Neural progenitor cell (in vitro differentiated cells): ENCODE measurements at regions not wholly inside any gene's neighbourhood (a gene's known extent, or its start where the extent isn't known, plus 50 kb on each side); places are given as distances from the start of the nearest gene placed in this dataset.
A peak's percentile ranks its signal among the peaks of the same experiment; 100 is the strongest.

Experiments
- DNase-seq: peaks from one replicate; pipeline ENCODE4 v3.0.0-alpha.2; 2016; ENCODE audit warnings: low spot score
- H2AFZ ChIP-seq: fragments of 200-600 bp; sonication (generic); replicated peaks from 2 replicates; pipeline ENCODE4 v1.6.1; 2016; ENCODE audit warnings: antibody characterized with exemption
- H3F3A ChIP-seq: fragments of 200-600 bp; sonication (generic); 2 replicates; pipeline ENCODE4 v1.6.1; 2016; ENCODE audit warnings: antibody characterized with exemption, low read depth
- H3K27ac ChIP-seq: fragments of 200-600 bp; sonication (generic); 2 replicates; pipeline ENCODE4 v1.5.1; 2016; ENCODE audit warnings: mild to moderate bottlenecking
- H3K27me3 ChIP-seq: fragments of 200-600 bp; sonication (generic); 2 replicates; pipeline ENCODE4 v1.6.1; 2016; ENCODE audit warnings: mild to moderate bottlenecking, moderate library complexity
- H3K36me3 ChIP-seq: fragments of 200-600 bp; sonication (generic); 2 replicates; pipeline ENCODE4 v1.5.1; 2016
- H3K4me1 ChIP-seq: fragments of 200-600 bp; sonication (generic); 2 replicates; pipeline ENCODE4 v1.6.1; 2016; ENCODE audit warnings: mixed run types
- H3K4me2 ChIP-seq: fragments of 200-600 bp; sonication (generic); 2 replicates; pipeline ENCODE4 v1.6.1; 2016
- H3K4me3 ChIP-seq: fragments of 200-600 bp; sonication (generic); 2 replicates; pipeline ENCODE4 v1.5.1; 2016
- H3K79me2 ChIP-seq: fragments of 200-600 bp; sonication (generic); 2 replicates; pipeline ENCODE4 v1.6.1; 2016; ENCODE audit warnings: low read depth
- H3K9ac ChIP-seq: fragments of 200-600 bp; sonication (generic); 2 replicates; pipeline ENCODE4 v1.6.1; 2016
- H3K9me3 ChIP-seq: fragments of 200-600 bp; sonication (generic); 2 replicates; pipeline ENCODE4 v1.5.1; 2016; ENCODE audit warnings: low read depth
- H4K20me1 ChIP-seq: fragments of 200-600 bp; sonication (generic); 2 replicates; pipeline ENCODE4 v1.6.1; 2016; ENCODE audit warnings: low read depth
- H3K27ac Mint-ChIP-seq: 3 replicates; pipeline ENCODE4 v1.8.0; 2021; ENCODE audit warnings: mixed read lengths
- H3K27me3 Mint-ChIP-seq: 2 replicates; pipeline ENCODE4 v1.8.0; 2022; ENCODE audit warnings: low read depth, mild to moderate bottlenecking, inconsistent platforms, moderate library complexity, mixed read lengths; ENCODE audit not compliant: insufficient read depth
- H3K36me3 Mint-ChIP-seq: 3 replicates; pipeline ENCODE4 v1.8.0; 2021; ENCODE audit warnings: mixed read lengths
- H3K4me1 Mint-ChIP-seq: 3 replicates; pipeline ENCODE4 v1.8.0; 2021; ENCODE audit warnings: mixed read lengths
- H3K4me3 Mint-ChIP-seq: 3 replicates; pipeline ENCODE4 v1.8.0; 2021; ENCODE audit warnings: mild to moderate bottlenecking, moderate library complexity, mixed read lengths
- H3K9me3 Mint-ChIP-seq: 3 replicates; pipeline ENCODE4 v1.8.0; 2020; ENCODE audit warnings: mixed read lengths
- CTCF ChIP-seq: fragments of 200-600 bp; sonication (generic); IDR thresholded peaks from 2 replicates; pipeline ENCODE4 v1.5.1; 2017; ENCODE audit warnings: antibody characterized with exemption, mild to moderate bottlenecking
- EZH2 ChIP-seq: fragments of 200-600 bp; sonication (generic); IDR thresholded peaks from 2 replicates; pipeline ENCODE4 v1.6.1; 2017; ENCODE audit warnings: antibody characterized with exemption, mild to moderate bottlenecking, moderate library complexity
- EZH2phosphoT487 ChIP-seq: fragments of 200-600 bp; sonication (generic); IDR thresholded peaks from 2 replicates; pipeline ENCODE4 v1.6.1; 2017; ENCODE audit warnings: antibody characterized with exemption

DNA sequence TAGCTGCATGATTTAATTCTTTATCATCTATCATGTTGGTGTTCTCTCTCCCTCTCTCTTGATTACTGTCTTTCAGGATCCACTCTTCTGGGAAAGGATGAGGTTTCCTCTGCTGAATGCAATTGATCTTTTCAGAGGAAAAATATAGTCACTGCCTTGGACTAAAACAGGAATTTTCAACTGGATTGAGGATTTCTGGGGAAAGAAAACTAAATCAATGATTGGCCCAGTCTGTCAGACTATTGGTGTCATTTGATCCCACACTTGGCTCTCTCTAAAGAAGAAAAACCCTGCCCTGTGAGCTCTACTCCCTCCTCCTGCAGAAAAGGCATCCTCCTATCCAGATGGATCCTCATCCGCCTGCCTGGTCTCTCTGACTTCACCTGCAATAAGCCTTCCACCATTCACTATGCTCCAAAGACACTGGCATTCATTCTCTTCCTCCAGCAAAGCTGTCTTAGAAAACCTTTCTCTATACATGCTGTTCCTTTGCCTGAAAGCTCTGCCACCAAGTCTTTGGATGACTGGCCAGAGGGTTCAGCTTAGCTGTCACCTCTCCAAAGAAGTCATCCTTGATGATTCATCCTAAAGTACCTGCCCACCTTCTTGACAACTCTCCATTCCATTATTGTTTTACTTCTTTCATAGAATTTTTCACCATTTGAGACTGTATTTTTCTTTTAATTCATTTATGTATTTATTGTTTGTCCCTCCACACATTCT is 127.7 kb upstream of the CAND1 start:
- H2AFZ ChIP-seq = peak overlapping the region; percentile 84
- peak; percentile 28 for DNase-seq
- no peak overlapping the region for H3K27ac Mint-ChIP-seq

DNA sequence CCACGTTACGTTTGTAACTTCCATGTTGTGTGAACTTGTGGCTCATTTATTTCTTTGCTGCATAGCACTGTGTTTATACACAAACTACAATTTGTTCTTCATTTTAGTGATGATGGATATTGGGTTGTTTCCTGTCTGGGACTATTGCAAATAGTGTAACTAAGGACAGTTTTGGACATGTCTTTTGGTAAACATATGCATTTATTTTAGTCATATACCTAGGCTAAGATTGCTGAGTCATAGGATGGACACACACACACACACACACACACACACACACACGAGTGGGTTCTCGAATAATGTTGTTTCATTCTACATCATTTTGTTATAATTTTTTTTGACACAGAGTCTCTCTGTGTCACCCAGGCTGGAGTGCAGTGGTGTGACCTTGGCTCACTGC is 123.5 kb upstream of the CAND1 start:
- Histone ChIP-seq H3F3A (no peaks in the 10 kb centered on the region), H3K9ac (no peak overlapping the region), H3K9me3 (no peaks in the 10 kb centered on the region), H3K4me1 (peaks cover 8% of the 10 kb centered on the region), H2AFZ (no peak overlapping the region), H4K20me1 (no peaks in the 10 kb centered on the region), H3K27me3 (no peaks in the 10 kb centered on the region), H3K79me2 (no peaks in the 10 kb centered on the region), H3K27ac (no peak overlapping the region), H3K36me3 (no peaks in the 10 kb centered on the region), H3K4me3 (no peak overlapping the region), H3K4me2 (no peak overlapping the region)
- H3K4me1 Mint-ChIP-seq = peaks cover 5% of the 10 kb centered on the region
- no peak overlapping the region for H3K27ac Mint-ChIP-seq
- H3K4me3 Mint-ChIP-seq = no peak overlapping the region
- no peaks in the 10 kb centered on the region for H3K27me3 Mint-ChIP-seq
- TF ChIP-seq CTCF (no peak), EZH2phosphoT487 (no peak), EZH2 (no peak)
- H3K36me3 Mint-ChIP-seq = no peaks in the 10 kb centered on the region
- DNase-seq = no peak
- H3K9me3 Mint-ChIP-seq = no peaks in the 10 kb centered on the region

More for the DNA sequence above, 127.7 kb upstream of the CAND1 start:
- Histone ChIP-seq H3K9ac (no peak overlapping the region), H4K20me1 (no peaks in the 10 kb centered on the region), H3K4me2 (peak overlapping the region; percentile 24), H3K27ac (no peak overlapping the region), H3K4me3 (no peak overlapping the region), H3K4me1 (peaks cover 13% of the 10 kb centered on the region), H3K27me3 (no peaks in the 10 kb centered on the region), H3K9me3 (no peaks in the 10 kb centered on the region), H3K79me2 (no peaks in the 10 kb centered on the region), H3K36me3 (no peaks in the 10 kb centered on the region), H3F3A (no peaks in the 10 kb centered on the region)
- TF ChIP-seq EZH2phosphoT487 = no peak
- no peak for TF ChIP-seq EZH2
- TF ChIP-seq CTCF = no peak
- H3K27me3 Mint-ChIP-seq = no peaks in the 10 kb centered on the region
- peaks cover 5% of the 10 kb centered on the region for H3K4me1 Mint-ChIP-seq
- no peak overlapping the region for H3K4me3 Mint-ChIP-seq
- H3K9me3 Mint-ChIP-seq = no peaks in the 10 kb centered on the region
- H3K36me3 Mint-ChIP-seq = no peaks in the 10 kb centered on the region

- H3K27me3 ChIP-seq = no peaks in the 10 kb centered on the region
- Mint-ChIP-seq H3K4me3 (no peak overlapping the region), H3K9me3 (no peaks in the 10 kb centered on the region), H3K4me1 (no peaks in the 10 kb centered on the region), H3K36me3 (no peaks in the 10 kb centered on the region), H3K27ac (no peak overlapping the region), H3K27me3 (no peaks in the 10 kb centered on the region)
- no peak for TF ChIP-seq CTCF
- no peak for TF ChIP-seq EZH2
- no peak for TF ChIP-seq EZH2phosphoT487
- H3K79me2 ChIP-seq = no peaks in the 10 kb centered on the region
- no peak overlapping the region for H3K4me2 ChIP-seq
- H3F3A ChIP-seq = no peaks in the 10 kb centered on the region
- H3K27ac ChIP-seq = no peak overlapping the region
- no peak overlapping the region for H3K9ac ChIP-seq
- no peak for DNase-seq
- no peaks in the 10 kb centered on the region for H3K9me3 ChIP-seq
- H3K4me1 ChIP-seq = no peaks in the 10 kb centered on the region
- no peak overlapping the region for H3K4me3 ChIP-seq
- H2AFZ ChIP-seq = no peak overlapping the region
- H4K20me1 ChIP-seq = no peaks in the 10 kb centered on the region
- H3K36me3 ChIP-seq = no peaks in the 10 kb centered on the region
Observed at GRCh38 chr12:67147030-67147429, 122.1 kb upstream of the CAND1 start.
